ENCODE measurements at regions not wholly inside any gene's neighbourhood (a gene's known extent, or its start where the extent isn't known, plus 50 kb on each side); places are given as distances from the start of the nearest gene placed in this dataset.
"Not testable (repeated sequence)": the region's sequence is repeated elsewhere in the genome, so short reads cannot be mapped to it uniquely, and the experiment has no call there.

DNA sequence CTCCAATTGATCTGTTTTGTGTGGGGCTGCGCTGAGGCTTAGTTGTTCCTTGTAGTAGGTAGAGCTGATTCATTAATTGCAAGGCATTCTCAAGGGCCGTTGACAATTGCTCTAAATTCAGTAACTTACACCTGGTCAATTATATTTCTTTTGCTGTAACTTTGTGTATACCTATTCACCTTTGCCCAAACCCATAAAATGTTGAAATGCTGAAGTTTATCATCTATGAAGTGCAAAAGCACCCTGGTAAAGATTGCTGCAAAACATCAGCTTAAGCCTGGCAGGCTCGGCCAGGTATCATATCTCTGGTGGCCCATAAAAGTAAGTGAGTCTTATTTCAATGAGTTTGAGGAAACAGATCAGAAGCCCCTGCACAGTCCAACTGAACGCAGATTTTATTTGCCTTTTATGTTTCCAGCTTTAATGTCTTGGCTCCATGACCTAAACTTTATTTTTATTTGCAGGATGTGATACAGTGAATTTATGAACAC, 203.6 kb upstream of the SLCO3A1 start:
- TF ChIP-seq, protein P1, sequence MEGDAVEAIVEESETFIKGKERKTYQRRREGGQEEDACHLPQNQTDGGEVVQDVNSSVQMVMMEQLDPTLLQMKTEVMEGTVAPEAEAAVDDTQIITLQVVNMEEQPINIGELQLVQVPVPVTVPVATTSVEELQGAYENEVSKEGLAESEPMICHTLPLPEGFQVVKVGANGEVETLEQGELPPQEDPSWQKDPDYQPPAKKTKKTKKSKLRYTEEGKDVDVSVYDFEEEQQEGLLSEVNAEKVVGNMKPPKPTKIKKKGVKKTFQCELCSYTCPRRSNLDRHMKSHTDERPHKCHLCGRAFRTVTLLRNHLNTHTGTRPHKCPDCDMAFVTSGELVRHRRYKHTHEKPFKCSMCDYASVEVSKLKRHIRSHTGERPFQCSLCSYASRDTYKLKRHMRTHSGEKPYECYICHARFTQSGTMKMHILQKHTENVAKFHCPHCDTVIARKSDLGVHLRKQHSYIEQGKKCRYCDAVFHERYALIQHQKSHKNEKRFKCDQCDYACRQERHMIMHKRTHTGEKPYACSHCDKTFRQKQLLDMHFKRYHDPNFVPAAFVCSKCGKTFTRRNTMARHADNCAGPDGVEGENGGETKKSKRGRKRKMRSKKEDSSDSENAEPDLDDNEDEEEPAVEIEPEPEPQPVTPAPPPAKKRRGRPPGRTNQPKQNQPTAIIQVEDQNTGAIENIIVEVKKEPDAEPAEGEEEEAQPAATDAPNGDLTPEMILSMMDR (IDR thresholded peaks at IDR 0.05; ENCODE audit: insufficient read depth, low read length): no peak
- no peak overlapping the region for H3K4me3 ChIP-seq (ENCODE audit: low read depth, low read length)
- DNase-seq (ENCODE audit: low read depth): no peak

DNA sequence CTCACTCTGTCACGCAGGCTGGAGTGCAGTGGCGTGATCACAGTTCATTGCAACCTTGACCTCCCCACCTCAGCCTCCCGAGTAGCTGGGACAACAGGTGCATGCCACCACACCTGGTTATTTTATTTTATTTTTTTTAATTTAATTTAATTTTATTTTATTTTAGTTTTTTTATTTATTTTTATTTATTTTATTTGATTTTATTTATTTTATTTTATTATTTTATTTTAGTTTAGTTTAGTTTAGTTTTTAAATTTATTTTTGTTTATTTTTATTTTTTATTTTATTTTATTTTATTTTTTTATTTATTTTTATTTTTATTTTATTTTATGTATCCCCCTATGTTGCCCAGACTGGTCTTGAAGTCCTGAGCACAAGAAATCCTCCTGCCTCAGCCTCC, 202.3 kb upstream of the SLCO3A1 start:
- H3K4me3 ChIP-seq (ENCODE audit: low read depth, low read length): no peak overlapping the region
- DNase-seq (ENCODE audit: low read depth): no peak
- TF ChIP-seq, protein P1 (IDR thresholded peaks at IDR 0.05; ENCODE audit: insufficient read depth, low read length): no peak

DNA sequence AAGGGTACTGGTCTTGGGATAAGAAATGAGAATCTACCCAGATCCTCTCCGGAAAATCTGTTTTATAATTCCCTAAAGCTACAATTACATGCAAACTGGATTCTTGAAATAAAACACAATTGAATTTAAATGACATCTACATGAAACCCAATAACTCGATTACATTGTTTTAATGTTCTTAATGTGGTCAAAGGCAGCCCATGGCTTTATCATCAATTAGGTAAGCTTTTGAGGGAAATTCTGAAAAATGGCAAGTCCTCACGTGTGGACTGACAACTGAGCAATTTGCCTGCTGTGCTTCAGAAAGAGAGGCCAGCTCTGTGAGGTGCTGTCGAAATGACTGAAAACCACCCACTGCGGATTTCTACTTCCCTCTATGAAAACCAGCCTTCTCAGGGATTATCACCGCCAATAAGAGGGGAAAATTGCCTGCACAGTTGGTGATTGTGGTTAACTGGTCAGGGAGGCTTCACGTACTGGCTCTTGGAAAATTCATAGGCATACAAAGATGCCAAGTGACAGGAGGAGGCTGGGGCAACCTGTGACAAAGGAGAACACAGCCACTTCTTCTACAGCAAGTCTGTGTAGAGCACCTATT, 200.8 kb upstream of the SLCO3A1 start:
- no peak overlapping the region for H3K4me3 ChIP-seq (ENCODE audit: low read depth, low read length)
- TF ChIP-seq, protein P1 (IDR thresholded peaks at IDR 0.05; ENCODE audit: insufficient read depth, low read length): no peak
- DNase-seq (ENCODE audit: low read depth): no peak

DNA sequence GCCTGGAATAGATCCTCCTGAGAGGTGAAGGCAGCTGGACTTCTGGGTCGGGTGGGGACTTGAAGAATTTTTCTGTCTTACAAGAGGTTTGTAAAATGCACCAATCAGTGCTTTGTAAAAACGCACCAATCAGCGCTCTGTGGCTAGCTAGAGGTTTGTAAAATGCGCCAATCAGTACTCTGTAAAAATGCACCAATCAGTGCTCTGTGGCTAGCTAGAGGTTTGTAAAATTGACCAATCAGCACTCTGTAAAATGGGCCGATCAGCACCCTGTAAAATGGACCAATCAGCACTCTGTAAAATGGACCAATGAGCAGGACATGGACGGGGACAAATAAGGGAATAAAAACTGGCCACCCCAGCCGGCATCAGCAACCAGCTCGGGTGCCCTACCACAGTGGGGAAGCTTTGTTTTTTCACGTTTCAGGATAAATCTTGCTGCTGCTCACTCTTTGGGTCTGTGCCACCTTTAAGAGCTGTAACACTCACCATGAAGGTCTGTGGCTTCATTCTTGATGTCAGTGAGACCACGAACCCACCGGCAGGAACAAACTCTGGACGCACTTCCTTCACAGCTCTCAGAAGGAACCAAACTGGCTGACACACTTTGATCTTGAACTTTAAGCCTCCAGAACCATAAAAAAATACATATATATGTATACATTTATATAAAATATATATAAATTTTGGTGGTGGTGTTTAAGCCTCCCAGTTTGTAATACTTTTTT, 197.8 kb upstream of the SLCO3A1 start:
- not testable (repeated sequence) for H3K4me3 ChIP-seq (ENCODE audit: low read depth, low read length); DNase-seq (ENCODE audit: low read depth)

DNA sequence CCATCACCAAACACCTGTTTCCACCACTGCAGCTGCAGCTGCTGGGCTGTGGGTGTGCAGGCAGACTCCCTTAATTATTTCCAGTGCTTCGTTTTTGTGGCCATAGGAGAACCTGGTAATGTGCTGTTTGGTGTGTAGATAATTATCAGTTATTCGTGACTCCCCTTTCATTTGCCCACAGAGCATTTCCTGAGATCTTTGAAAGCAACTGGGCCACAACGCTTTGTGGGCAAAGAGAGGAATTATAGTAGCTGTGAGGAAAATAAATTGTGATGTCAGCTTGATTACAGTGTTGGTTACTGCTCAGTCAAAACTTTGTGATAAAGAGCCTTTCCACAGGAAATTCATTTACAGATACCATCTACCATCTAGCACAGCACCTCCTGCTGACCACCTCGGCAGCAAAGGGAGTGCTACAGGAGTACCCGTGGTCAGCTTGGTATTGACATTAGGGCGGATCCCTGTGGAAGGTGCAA, 193.3 kb upstream of the SLCO3A1 start:
- TF ChIP-seq, protein P1 (IDR thresholded peaks at IDR 0.05; ENCODE audit: insufficient read depth, low read length): no peak
- DNase-seq (ENCODE audit: low read depth): no peak
- no peak overlapping the region for H3K4me3 ChIP-seq (ENCODE audit: low read depth, low read length)

DNA sequence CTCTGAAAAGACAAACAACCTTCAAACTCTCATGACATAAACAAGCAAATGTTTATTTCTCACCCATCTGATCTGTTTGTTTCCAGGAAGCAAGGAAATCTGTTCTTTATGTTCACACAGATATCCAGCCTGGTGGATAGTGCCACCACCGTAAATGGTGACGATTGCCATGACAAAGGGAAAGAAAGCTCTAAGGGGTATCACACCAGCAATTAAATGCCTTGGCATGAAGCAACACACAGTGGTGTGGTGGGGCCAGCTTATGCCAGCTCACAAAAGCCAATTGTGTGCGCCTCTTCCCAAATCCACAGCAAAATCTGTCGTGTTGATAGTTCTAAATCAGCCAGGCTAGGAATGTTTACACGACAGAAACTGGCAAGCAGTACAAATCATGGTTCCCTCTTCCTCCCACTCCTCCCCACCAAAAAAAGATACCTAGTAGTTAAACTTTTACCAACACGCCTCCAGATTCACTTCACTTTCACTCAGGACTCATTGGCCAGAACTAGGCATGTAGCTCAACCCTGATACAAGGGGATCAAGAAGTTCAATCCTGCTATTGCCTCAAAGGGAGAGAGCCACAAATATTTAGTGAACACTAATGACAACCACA, 189.2 kb upstream of the SLCO3A1 start:
- TF ChIP-seq, protein P1 (IDR thresholded peaks at IDR 0.05; ENCODE audit: insufficient read depth, low read length): no peak
- DNase-seq (ENCODE audit: low read depth): no peak
- no peak overlapping the region for H3K4me3 ChIP-seq (ENCODE audit: low read depth, low read length)

DNA sequence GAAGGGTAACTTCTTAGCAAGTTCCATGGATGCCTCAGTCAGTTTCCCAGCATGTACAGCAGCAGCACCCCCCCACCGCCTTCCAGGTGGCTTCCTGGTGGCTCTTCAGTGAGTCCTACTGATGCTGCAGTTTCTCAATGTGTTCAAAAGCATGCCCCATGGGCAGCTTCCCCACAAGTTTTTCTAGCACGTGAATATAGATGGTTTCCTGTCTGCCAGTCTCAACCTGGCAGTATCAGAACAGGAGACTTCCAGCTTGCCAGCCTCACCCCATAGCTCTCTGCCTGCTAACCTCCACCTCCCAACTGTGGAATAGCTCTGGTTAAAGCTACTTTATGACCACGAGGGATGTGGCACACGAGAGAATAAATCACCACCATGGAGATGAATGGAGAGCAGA, 188.3 kb upstream of the SLCO3A1 start:
- no peak for DNase-seq (ENCODE audit: low read depth)
- TF ChIP-seq, protein P1 (IDR thresholded peaks at IDR 0.05; ENCODE audit: insufficient read depth, low read length): no peak
- no peak overlapping the region for H3K4me3 ChIP-seq (ENCODE audit: low read depth, low read length)
